LNCAP (cell line): ENCODE measurements at regions not wholly inside any gene's neighbourhood (a gene's known extent, or its start where the extent isn't known, plus 50 kb on each side); places are given as distances from the start of the nearest gene placed in this dataset.

ENCODE experiments used
- CTCF ChIP-seq: fragments of 450-650 bp; IDR thresholded peaks from 2 replicates; pipeline ENCODE4 v1.5.1; 2017; ENCODE audit warnings: mild to moderate bottlenecking

- peak; percentile 58 for TF ChIP-seq CTCF
Measured at GRCh38 chr2:175690113-175690837, 311.8 kb downstream of the LNPK start.

- no peak for TF ChIP-seq CTCF
Measured at GRCh38 chr2:175688243-175688642, 313.8 kb downstream of the LNPK start.

GRCh38 chr2:175687465-175687864 lies 314.6 kb downstream of the LNPK start:
- TF ChIP-seq CTCF: no peak

- TF ChIP-seq CTCF: no peak
Measured at GRCh38 chr2:175686002-175686401, 316.1 kb downstream of the LNPK start.

GRCh38 chr2:175684466-175684865 lies 317.6 kb downstream of the LNPK start:
- no peak for TF ChIP-seq CTCF

- TF ChIP-seq CTCF: no peak
Measured at GRCh38 chr2:175679728-175680127, 322.3 kb downstream of the LNPK start.

- no peak for TF ChIP-seq CTCF
Measured at GRCh38 chr2:175679231-175679630, 322.8 kb downstream of the LNPK start.

- TF ChIP-seq CTCF: no peak
Measured at GRCh38 chr2:175677880-175678279, 324.2 kb downstream of the LNPK start.
